RWPE2 (cell line): ENCODE measurements at regions not wholly inside any gene's neighbourhood (a gene's known extent, or its start where the extent isn't known, plus 50 kb on each side); places are given as distances from the start of the nearest gene placed in this dataset.
A peak's percentile ranks its signal among the peaks of the same experiment; 100 is the strongest.

Experiments used
- ATAC-seq: fragments of 200-7000 bp; cut with Tn5 transposase; 3 replicates; pipeline ENCODE4 v1.9.1; 2021; ENCODE audit warnings: low read depth
- DNase-seq: peaks from one replicate; pipeline ENCODE4 v3.0.0-alpha.2; 2020; ENCODE audit warnings: low spot score
- H3K27ac ChIP-seq: fragments of 450-650 bp; 2 replicates; pipeline ENCODE4 v1.5.1; 2017; ENCODE audit warnings: mild to moderate bottlenecking; ENCODE audit not compliant: poor library complexity, severe bottlenecking
- H3K27me3 ChIP-seq: fragments of 250-450 bp; sonication (Bioruptor Pico); 2 replicates; pipeline ENCODE4 v1.5.1; 2021; ENCODE audit warnings: mild to moderate bottlenecking, moderate library complexity; ENCODE audit not compliant: insufficient read depth, poor library complexity, severe bottlenecking
- H3K36me3 ChIP-seq: fragments of 250-450 bp; sonication (Bioruptor Pico); 2 replicates; pipeline ENCODE4 v1.5.1; 2020; ENCODE audit warnings: low read depth, mild to moderate bottlenecking, moderate library complexity
- H3K4me1 ChIP-seq: fragments of 250-450 bp; sonication (Bioruptor Pico); 2 replicates; pipeline ENCODE4 v1.5.1; 2021; ENCODE audit warnings: mild to moderate bottlenecking, moderate library complexity; ENCODE audit not compliant: insufficient read depth, poor library complexity, severe bottlenecking
- H3K4me3 ChIP-seq: fragments of 250-450 bp; sonication (Bioruptor Pico); 2 replicates; pipeline ENCODE4 v1.5.1; 2021; ENCODE audit warnings: mild to moderate bottlenecking, moderate library complexity; ENCODE audit not compliant: severe bottlenecking
- H3K9me3 ChIP-seq: fragments of 250-450 bp; sonication (Bioruptor Pico); 2 replicates; pipeline ENCODE4 v1.5.1; 2021; ENCODE audit warnings: mild to moderate bottlenecking, moderate library complexity; ENCODE audit not compliant: severe bottlenecking
- TF ChIP-seq, protein P1 (sequence below): fragments of 450-650 bp; IDR thresholded peaks from one replicate; pipeline ENCODE4 v1.5.1; 2017; ENCODE audit warnings: mild to moderate bottlenecking, moderate library complexity; ENCODE audit not compliant: poor library complexity, severe bottlenecking

GRCh38 chr13:79716191-79716590 lies 235.2 kb downstream of the NDFIP2 start:
- H3K9me3 ChIP-seq = no peaks in the 10 kb centered on the region
- H3K4me3 ChIP-seq = no peak overlapping the region
- TF ChIP-seq, protein P1, sequence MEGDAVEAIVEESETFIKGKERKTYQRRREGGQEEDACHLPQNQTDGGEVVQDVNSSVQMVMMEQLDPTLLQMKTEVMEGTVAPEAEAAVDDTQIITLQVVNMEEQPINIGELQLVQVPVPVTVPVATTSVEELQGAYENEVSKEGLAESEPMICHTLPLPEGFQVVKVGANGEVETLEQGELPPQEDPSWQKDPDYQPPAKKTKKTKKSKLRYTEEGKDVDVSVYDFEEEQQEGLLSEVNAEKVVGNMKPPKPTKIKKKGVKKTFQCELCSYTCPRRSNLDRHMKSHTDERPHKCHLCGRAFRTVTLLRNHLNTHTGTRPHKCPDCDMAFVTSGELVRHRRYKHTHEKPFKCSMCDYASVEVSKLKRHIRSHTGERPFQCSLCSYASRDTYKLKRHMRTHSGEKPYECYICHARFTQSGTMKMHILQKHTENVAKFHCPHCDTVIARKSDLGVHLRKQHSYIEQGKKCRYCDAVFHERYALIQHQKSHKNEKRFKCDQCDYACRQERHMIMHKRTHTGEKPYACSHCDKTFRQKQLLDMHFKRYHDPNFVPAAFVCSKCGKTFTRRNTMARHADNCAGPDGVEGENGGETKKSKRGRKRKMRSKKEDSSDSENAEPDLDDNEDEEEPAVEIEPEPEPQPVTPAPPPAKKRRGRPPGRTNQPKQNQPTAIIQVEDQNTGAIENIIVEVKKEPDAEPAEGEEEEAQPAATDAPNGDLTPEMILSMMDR = no peak
- H3K27ac ChIP-seq = no peak overlapping the region
- no peak for DNase-seq
- no peak for ATAC-seq
- H3K4me1 ChIP-seq = no peaks in the 10 kb centered on the region
- H3K36me3 ChIP-seq = no peaks in the 10 kb centered on the region
- H3K27me3 ChIP-seq = no peaks in the 10 kb centered on the region

GRCh38 chr13:79711631-79712030 lies 230.7 kb downstream of the NDFIP2 start:
- Histone ChIP-seq H3K27ac (no peak overlapping the region), H3K36me3 (no peaks in the 10 kb centered on the region), H3K4me3 (no peak overlapping the region), H3K9me3 (no peaks in the 10 kb centered on the region), H3K27me3 (no peaks in the 10 kb centered on the region), H3K4me1 (peaks cover 16% of the 10 kb centered on the region)
- DNase-seq (no peak), ATAC-seq (no peak)
- TF ChIP-seq, protein P1 = no peak

DNA sequence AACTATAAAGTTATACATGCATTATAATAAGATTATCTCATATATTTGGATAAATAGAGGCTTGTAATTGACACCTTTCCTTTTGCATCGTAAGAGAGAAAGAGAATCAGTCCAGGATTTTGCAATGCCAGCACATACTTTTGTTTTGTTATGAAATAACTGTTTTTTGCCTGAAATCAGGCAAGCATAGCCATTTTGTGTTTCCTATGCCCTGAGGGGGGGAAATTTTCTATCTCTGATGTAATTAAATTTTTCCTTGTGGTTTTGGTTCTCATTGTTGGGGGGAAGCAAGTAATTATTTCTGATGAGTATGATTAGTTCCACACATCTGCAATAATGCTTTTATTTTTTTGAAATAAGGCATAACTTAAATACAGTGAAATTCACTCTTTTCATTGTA lies 229.4 kb downstream of the NDFIP2 start:
- Histone ChIP-seq H3K27ac (peak overlapping the region; percentile 49), H3K9me3 (no peaks in the 10 kb centered on the region), H3K4me3 (no peak overlapping the region), H3K36me3 (no peaks in the 10 kb centered on the region), H3K4me1 (peaks cover 16% of the 10 kb centered on the region), H3K27me3 (no peaks in the 10 kb centered on the region)
- TF ChIP-seq, protein P1 = no peak
- peak; percentile 25; the same call in 1 of the 3 replicates for ATAC-seq
- no peak for DNase-seq

GRCh38 chr13:79709471-79709870 lies 228.5 kb downstream of the NDFIP2 start:
- no peaks in the 10 kb centered on the region for H3K9me3 ChIP-seq
- H3K36me3 ChIP-seq = no peaks in the 10 kb centered on the region
- no peaks in the 10 kb centered on the region for H3K27me3 ChIP-seq
- H3K4me1 ChIP-seq = peaks cover 16% of the 10 kb centered on the region
- DNase-seq (no peak), ATAC-seq (no peak)
- peak overlapping the region; percentile 49 for H3K27ac ChIP-seq
- no peak overlapping the region for H3K4me3 ChIP-seq
- TF ChIP-seq, protein P1 = no peak

DNA sequence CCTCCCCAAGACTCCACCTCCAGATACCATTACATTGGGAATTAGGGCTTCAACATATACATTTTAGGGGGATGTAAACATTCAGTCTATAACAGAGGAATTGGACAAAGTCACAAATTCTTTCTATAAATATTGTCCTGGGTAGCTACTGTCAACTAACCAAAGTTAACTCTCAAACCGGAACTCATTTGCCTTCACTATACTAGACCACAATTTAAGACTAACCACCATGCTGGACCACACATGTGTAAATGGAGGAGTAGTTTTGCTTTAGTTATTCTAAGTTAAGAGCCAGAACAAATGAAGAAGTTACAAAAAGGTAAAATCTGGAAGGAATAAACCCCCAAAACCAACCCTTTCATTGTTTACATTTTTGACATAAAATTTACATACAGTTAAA lies 222.8 kb downstream of the NDFIP2 start:
- no peak for ATAC-seq
- Histone ChIP-seq H3K9me3 (no peaks in the 10 kb centered on the region), H3K4me1 (no peaks in the 10 kb centered on the region), H3K4me3 (no peak overlapping the region), H3K27ac (no peak overlapping the region), H3K27me3 (no peaks in the 10 kb centered on the region), H3K36me3 (no peaks in the 10 kb centered on the region)
- DNase-seq = no peak
- TF ChIP-seq, protein P1 = no peak
